GM21360 (cell line): ENCODE measurements at regions not wholly inside any gene's neighbourhood (a gene's known extent, or its start where the extent isn't known, plus 50 kb on each side); places are given as distances from the start of the nearest gene placed in this dataset.
A peak's percentile ranks its signal among the peaks of the same experiment; 100 is the strongest.

Source experiments
- ATAC-seq: cut with Tn5 transposase; IDR thresholded peaks from one replicate; pipeline ENCODE4 v1.9.1; 2021; ENCODE audit warnings: mild to moderate bottlenecking, moderate library complexity; ENCODE audit not compliant: unreplicated experiment

DNA sequence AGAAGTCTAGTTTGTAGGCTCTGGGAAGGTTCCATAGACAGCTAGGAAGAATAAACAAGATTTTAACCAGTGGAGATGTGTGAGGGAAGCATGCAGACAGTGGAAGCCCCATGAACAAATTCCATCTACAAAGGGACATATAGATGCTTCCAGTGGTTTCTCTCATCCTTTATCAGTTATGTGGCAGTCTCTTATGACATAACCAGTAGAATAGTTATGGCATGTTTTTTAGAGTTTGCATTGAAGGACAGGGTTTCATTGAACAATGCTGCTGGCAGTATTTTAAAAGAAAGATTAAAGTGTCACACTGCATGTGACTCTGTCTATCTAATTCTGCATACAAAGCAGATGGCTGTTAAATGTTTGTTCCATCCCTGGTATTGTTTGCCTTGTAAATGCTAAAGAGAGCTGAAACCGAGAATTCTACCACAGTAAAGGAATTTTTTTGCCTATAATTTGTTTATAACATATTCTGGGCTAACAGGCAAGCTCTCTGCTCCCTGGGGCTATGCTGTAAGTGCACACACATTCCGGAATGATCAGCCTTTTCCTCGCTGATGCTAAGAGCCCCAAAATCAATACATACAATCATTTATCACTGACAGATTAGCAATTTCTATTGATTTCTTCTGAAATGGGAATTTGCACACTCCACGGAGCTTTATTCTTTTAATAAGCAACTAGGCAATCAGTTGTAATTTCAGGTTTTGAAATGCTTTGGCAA, 76.8 kb upstream of the PELI1 start:
- no peak for ATAC-seq

DNA sequence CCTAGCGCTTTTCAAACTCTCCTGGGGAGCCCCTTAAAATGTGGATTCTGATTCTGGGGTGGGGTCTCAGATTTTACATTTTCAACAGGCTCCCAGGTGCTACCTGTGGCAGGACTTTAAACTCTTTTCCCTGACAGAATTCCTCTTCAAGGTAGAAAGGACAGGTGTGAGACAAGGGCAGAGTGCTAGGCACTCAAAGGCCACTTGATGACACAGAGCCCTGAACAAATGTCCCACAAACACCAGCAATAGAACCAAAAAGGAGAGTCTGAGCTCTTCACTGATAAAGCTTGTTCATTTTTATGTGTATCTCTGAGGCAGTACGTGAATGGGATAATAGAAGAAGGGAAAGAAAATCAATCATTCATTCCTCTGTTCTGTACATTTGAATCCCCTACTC, 77.7 kb upstream of the PELI1 start:
- ATAC-seq: no peak

DNA sequence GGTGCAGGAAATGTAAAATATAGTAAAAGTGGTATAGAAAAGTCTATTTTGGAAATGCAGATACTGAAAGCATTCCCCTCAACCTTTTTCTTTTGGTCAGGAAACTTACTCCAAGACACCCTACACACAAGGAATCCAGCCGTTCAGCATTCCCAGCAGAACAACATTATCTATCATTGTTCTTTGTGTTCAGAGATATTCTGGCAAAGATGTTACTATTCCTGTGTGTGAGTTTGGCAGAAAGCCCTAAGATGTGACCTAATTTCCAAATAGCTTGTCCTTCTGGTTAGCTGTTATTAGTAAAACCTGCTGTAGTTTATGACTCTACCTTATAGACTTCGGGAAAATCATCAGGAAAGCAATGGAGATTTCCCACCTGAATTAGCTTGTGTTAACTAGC, 78.1 kb upstream of the PELI1 start:
- ATAC-seq: no peak

DNA sequence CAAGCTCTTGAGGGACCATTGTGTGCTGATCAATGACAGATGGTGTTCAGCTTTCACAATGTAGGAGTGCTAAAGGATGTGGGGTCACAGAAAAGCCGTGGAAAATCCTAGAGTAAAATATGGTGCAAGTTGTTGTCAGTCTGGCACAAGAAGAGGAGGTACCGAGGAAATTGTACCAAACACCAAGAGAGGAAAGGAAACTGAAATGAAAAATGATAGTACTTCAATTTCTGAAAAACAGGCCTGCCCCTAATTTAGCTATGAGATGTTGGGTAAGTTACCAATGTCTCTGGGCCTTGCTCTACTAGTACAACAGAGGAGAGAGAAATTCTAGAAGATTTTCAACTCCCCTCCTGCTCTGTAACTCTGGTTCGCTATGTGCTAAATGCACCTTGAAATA, 78.8 kb upstream of the PELI1 start:
- ATAC-seq: no peak

DNA sequence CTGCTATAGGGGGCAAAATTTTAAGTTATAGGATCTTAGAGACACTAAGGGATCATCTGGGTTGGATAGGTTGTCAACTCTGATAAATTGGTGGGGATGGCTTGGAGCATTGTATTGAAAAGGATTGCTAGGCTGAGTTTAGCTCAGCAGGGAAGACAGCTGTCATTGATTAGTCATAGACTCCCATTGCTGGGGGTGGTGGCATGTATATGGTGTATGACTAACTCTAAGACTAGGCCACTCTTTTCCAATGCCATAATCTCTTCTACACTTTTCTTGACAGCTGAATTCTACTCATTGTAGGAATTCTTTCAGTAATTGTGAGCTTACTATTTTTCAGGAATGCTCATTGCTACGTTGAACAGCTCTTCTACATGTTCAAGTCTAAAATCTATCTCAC, 81.3 kb upstream of the PELI1 start:
- no peak for ATAC-seq

DNA sequence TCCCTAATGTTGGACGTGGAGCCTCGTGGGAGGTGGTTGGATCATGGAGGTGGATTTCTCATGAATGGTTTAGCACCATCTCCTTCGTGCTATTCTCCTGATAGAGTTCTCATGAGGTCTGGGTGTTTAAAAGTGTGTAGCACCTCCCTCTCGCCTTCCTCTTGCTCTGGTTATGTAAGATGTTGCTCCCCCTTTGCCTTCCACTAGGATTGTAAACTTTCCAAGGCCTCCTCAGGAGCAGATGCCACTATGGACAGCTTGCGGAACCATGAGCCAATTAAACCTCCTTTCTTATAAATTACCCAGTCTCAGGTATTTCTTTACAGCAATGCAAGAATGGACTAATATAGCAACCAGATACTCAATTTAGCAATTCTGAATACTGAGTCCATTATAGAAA, 82.4 kb upstream of the PELI1 start:
- no peak for ATAC-seq

DNA sequence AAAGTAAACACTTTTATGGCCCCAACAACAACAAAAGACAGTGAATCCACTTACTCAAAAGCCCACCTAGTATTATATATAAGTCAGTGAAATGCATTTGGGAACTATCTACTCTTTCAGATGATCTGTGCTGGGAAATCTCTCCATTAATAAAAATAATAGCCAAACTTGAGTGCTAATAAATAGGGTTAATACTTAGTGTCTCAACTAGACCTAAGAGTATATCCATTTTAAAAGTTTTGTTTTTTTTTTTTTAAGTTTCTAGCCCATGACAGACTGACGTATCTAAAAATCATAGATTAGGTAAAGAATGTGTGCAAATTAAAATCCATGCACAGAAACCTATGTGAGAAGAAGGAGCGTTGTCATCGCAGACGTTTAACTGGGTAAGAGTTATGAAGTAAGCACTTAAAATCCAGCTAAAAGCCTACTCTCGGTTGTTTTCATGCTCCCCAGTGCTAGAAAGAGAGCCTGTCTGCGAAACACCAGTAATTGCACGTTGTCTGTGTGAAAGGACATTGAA, 83.4 kb upstream of the PELI1 start:
- no peak for ATAC-seq

DNA sequence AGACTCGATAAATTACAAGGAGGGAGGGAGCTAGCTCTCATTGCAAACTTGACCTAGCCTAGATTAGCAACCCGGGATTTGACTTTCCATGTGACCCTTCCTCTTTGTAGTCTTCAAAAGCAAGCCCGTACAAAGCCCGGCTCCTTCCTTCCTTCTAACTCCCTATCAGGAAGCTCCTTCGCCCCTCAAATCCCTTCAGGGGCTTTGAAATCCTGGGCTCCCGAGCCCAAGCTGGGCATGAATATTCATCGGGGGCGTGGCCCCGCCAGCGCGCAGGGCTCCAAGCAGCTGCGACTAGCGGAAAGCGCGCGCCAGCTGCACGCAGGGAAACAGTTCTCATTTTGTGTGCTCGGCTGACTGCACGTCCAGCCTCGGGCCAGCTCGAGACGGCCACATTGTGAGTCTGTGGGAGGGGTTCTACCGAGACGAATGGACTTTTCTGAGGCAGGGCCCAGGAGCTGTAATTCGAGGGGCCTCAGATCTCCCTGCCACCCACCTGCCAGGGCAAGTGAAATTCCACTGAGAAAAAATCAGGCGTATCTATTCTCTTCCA, 84.0 kb upstream of the PELI1 start:
- ATAC-seq: peak; percentile 94

DNA sequence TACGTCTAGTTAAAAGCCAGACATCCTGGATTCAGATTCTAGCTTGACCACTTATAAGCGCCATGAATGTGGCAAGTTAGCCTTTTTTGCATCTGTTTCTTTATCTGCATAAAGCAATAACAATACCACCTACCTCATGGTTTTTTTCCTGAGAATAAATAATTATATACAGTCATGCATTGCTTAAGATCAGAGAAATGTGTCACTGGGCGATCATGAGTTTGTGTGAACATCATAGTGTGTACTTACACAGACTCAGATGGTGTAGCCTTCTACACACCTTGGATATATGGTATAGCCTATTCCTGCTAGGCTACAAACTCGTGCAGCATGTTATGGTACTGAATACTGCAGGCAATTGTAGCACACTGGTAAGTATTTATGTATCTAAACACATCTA, 84.7 kb upstream of the PELI1 start:
- ATAC-seq: no peak

DNA sequence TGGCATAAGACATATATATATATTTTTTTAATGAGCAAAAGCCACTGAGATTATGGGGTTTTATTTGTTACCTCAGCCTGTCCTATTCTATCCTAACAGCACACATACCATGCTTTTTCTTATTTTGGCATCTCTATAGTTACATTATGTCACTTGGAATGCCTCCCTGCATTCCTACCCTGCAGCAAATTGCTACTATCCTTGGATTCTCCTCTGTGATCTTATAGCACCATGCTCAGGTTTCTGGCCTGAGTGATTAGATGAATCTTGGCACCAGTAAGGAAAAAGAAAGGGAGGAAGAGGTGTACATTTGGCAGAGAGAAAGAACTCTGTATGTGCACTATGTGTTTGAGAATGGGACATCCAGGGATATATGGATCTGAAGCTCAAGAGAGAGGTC, 86.3 kb upstream of the PELI1 start:
- ATAC-seq: no peak

DNA sequence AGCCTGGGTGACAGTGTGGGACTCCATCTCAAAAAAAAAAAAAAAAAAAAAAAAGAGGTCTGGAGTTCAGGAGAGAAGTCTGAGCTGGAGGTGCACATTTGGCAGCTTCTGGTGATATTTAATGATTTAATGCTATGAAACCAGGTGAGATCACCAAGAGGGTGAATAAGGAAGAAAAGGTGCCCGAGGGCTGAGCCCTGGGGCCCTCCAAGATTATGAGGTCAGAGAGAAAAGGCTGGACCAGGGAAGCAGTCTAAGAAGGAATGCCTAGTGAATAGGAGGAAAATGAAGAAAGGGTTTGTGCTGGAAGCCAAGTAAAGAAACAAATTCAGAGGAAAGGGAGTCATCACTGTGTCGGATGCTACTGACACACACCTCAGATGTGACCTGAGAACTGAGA, 88.0 kb upstream of the PELI1 start:
- no peak for ATAC-seq

DNA sequence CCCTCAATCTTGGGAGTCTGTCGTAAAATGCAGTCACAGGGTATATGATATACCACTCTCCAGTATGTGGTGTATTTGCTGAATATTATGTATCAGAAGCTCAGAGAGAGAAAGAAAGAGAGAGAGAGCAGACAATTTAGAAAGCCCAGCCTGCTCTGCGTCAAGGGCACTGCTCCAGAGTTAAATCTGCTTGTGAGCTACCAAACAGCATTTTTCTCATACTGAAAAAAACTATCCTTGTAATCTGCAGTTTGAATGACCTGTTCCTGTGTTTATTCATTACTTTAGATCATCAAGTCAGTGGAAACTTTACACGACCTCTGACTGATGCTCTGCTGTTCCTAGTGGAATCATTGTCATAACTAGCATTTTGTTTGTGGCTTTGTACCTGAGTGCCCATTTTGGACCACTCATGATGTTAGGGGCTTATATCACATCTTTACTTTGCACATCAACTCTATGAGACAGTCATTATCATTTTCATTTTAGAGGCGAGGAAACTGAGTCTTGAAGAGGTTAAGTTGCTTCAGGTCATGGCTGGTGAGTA, 89.2 kb upstream of the PELI1 start:
- ATAC-seq: no peak

DNA sequence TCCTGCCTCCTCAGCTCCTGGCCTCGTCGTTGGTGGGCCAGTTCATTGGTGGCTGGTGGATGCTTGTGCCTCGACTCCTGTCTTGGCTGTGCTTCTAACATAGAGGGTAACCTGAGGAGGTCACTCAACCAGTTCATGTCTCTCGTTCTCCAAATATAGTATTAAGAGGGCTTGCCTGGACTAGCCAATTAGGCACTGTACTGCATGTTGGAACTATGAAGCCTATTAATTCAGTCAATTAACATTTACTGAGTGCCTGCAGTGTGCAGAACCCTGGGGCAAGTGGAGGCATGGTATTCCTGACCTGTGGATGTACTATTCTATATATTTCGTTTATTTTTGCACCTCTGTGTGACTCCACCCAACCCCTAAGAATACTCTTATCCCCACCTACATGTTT, 89.9 kb upstream of the PELI1 start:
- ATAC-seq: no peak

DNA sequence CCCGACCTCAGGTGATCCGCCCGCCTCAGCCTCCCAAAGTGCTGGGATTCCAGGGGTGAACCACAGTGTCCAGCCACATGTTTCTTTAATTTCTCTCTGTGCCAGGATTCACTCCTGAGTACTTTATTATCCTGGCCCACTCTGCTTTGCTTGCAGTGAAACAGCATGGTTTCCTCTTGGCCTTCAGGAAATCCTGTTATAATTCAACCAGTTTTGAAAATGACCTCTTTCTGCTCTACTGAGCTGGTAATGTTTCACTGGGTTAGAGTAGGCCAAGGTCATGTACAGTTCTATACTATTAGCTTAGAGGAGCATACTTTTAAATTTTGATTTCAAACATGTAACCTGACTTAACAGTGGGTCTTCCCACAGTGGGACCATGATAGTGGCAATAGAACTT, 90.6 kb upstream of the PELI1 start:
- no peak for ATAC-seq

DNA sequence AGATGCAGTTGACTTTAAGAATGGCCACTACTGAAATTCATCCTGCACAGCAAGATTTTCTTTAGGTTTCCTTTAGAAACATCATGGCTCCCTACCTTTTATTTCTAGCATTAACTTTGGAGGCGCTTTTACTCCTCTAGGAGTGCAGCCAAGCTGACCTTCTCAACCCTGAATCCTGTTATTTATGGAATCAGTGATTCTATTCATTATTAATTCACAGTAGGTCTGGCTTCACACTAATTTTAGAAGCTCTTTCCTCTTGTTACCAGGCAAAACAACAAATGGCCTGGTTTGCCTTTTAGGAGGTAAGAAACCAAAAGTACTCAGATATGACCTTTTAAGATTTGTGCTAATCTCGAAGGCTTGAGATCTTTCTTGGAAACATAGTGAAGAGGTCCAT, 93.0 kb upstream of the PELI1 start:
- no peak for ATAC-seq

DNA sequence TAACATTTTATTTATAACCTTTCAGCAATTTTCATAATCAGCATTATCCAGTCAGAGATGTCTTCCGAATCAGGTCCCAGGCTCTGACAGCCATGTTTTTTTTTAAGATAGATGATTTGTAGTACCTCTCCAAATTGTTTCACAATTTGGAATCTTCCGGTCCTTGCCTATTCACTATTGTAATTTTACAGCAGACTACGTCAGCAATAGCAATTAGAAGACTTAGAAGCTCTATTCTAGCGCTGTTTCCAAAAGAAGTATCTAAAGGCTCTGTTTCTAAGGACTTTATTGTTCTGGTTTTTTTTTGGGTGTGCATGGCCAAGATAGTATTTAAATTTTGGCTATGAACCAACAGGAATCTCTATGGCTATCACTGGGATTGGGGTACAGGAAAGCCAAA, 94.6 kb upstream of the PELI1 start:
- ATAC-seq: no peak

DNA sequence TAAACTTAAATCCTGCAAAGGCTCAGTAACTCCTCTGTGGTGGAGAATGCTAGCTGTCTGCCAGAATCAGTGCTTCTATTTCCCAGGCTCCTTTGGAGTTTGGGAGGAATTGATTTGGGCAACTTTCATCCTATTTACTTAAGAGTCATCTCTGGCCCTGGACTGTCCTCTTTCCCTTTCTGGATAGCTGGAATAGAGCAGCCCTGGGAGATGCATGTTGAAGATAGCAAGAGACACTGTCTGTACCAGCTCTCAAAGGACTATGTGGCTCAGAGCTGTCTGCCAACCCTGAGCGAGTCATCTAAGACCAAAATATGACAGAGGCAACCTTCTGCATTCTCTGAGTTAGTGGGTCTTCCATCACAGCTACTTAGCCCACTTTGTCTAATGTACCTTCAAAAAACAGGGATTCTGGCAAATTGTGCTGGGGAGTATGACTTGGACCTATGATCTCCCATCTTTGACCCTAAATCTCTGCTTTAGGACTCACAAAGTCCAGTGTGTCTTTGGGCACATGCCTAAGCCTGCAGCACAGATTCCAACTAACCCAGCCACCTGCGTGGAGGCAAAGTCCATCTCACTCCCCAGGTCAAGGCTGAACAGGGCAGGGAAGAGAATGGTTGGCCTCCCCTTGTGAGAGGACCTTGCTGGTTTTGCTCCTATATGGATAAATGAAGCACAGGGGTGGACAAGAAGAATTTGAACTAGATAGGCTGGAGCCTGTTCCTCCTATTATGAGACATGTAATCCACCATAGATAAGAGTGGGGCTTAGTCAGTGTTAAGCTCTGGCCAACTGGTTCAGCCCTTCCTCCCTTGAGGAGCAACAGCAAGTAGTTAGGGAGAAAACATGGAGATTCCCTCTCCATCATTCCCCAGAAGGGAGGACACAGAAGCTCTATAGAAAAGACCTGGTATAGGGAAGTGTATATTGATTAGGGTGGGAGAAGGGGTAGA, 99.1 kb upstream of the PELI1 start:
- no peak for ATAC-seq

DNA sequence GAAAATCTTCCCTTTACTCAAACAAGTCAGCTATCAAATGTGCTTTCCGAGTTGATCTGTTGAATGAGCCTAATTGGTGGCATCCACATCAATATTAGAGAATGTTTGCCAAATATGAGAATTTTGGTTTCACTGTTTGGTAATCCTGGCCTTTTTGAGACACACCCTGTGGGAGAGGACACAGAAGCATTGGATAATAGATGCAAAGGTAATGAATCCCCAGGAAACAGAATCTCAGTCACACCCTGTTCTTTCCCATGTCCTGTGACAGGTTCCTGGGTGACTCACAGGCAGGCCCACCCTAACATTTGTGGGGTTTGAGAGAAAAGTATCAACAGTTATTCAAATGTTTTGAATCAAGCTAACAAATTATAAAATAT, 99.8 kb upstream of the PELI1 start:
- ATAC-seq: no peak

DNA sequence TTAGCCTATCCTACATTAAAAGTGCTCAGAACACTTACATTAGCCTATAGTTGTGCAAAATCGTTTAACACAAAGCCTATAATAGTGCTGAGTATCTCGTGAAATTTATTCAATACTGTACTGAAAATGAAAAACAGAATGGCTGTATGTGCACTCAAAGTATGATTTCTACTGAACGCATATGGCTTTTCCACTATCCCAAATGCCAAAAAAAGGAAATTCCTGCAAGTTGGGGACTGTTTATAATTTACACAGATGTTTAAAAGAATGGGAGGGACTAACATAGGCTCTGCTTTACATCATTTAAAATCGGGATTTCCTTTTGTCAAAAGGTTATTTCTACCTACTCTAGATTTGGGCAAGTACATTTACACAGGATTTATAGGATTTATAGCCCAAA, 101.4 kb upstream of the PELI1 start:
- no peak for ATAC-seq

DNA sequence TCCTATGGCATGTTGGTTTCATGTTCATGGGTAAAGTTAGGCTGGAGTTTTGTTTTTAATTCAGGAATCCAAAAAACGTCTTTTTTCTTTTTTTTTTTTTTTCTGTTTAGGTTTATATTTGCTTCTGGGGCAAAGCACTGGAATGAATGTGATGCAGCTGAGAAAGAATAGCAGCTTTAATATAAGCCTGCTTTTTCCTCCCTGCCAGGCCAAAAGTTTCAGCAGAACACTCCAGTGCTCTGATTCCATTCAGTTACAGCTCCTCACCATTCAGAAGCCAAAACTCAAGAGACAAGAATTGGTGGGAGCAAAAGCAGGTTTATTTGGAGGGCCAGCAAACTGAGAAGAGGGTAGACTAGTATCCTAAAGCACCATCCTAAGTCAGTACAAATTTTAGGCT, 102.7 kb upstream of the PELI1 start:
- no peak for ATAC-seq

DNA sequence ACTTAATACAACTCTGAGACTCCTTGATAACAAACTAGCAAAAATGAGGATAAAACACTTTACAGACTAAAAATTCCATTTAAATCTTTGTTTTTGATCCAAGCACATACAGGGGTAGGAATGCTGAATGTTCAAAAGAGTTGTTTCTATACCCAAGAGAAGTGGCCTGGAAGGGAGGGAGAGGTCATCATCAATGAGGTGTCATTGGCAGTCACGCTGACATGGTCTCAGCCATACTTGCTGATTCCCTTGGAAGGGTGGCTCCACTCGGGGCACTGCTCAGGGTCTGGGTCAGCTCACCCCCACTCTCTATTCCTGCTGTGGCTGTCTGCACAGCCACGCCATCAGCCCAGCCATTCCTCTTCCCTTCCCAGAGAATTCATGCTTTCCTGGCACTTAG, 105.2 kb upstream of the PELI1 start:
- no peak for ATAC-seq

DNA sequence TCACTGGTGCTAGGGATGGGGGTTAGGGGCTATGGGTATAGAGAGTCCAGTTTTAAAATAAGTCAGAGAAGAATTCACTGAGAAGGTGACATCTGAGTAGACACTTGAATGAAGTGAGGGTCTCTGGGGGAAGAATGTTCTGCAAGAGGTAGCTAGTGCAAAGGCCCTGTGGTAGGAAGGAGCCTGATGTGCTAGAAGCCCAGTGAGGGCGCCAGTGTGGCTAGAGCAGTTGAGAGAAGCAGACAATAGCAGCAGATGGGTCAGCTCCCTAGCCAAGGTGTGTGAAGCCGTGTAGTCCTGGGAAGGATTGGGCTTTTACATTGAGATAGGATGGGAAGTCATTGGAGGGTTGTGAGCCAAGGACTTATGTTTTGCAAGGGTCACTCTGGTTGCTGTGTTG, 105.8 kb upstream of the PELI1 start:
- no peak for ATAC-seq
